Cardiac muscle cell (in vitro differentiated cells and primary cell): ENCODE measurements at regions not wholly inside any gene's neighbourhood (a gene's known extent, or its start where the extent isn't known, plus 50 kb on each side); places are given as distances from the start of the nearest gene placed in this dataset.

Source experiments
- DNase-seq, 2 donors: peaks; one replicate each; pipeline versions ENCODE4 v3.0.0 to v3.0.0-alpha.2; 2010 to 2017; ENCODE audit warnings: low read depth in 1 of 2, low spot score in 1 of 2
- H3K27ac ChIP-seq: fragments of 200-600 bp; sonication (generic); 2 replicates; pipeline ENCODE4 v1.5.1; 2016
- H3K27me3 ChIP-seq: fragments of 200-600 bp; sonication (generic); 2 replicates; pipeline ENCODE4 v1.6.0; 2016; ENCODE audit warnings: control low read depth
- H3K36me3 ChIP-seq: fragments of 200-600 bp; sonication (generic); 2 replicates; pipeline ENCODE4 v1.5.1; 2016; ENCODE audit warnings: control low read depth
- H3K4me1 ChIP-seq: fragments of 200-600 bp; sonication (generic); 2 replicates; pipeline ENCODE4 v1.8.1; 2017; ENCODE audit warnings: low read depth, mild to moderate bottlenecking, mixed run types
- H3K4me3 ChIP-seq: fragments of 200-600 bp; sonication (generic); 2 replicates; pipeline ENCODE4 v1.5.1; 2016; ENCODE audit warnings: mild to moderate bottlenecking
- H3K9me3 ChIP-seq: fragments of 200-600 bp; sonication (generic); 2 replicates; pipeline ENCODE4 v1.5.1; 2017; ENCODE audit warnings: low read depth, mild to moderate bottlenecking, control low read depth
- TF ChIP-seq, protein P1 (sequence below): IDR thresholded peaks from 2 replicates; pipeline ENCODE4 v1.5.1; 2012; ENCODE audit warnings: low read depth, mild to moderate bottlenecking, low read length

DNA sequence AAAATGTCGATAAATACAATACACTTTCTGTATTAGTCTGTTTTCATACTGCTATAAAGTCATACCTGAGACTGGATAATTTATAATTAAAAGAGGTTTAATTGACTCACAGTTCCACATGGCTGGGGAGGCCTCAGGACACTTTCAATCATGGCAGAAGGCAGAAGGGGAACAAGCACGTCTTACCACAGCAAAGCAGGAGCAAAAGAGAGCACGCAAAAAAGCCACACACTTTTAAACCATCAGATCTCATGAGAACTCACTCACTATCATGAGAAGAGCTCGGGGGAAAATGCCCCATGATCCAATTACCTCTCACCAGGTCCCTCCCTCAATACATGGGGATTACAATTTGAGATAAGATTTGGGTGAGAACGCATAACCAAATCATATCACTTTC, 256.7 kb downstream of the ANAPC1 start:
- Histone ChIP-seq H3K36me3 (no peaks in the 10 kb centered on the region), H3K4me3 (no peak overlapping the region), H3K27me3 (no peaks in the 10 kb centered on the region), H3K4me1 (no peaks in the 10 kb centered on the region), H3K27ac (no peak overlapping the region), H3K9me3 (no peaks in the 10 kb centered on the region)
- no peak for DNase-seq
- TF ChIP-seq, protein P1, sequence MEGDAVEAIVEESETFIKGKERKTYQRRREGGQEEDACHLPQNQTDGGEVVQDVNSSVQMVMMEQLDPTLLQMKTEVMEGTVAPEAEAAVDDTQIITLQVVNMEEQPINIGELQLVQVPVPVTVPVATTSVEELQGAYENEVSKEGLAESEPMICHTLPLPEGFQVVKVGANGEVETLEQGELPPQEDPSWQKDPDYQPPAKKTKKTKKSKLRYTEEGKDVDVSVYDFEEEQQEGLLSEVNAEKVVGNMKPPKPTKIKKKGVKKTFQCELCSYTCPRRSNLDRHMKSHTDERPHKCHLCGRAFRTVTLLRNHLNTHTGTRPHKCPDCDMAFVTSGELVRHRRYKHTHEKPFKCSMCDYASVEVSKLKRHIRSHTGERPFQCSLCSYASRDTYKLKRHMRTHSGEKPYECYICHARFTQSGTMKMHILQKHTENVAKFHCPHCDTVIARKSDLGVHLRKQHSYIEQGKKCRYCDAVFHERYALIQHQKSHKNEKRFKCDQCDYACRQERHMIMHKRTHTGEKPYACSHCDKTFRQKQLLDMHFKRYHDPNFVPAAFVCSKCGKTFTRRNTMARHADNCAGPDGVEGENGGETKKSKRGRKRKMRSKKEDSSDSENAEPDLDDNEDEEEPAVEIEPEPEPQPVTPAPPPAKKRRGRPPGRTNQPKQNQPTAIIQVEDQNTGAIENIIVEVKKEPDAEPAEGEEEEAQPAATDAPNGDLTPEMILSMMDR = no peak

DNA sequence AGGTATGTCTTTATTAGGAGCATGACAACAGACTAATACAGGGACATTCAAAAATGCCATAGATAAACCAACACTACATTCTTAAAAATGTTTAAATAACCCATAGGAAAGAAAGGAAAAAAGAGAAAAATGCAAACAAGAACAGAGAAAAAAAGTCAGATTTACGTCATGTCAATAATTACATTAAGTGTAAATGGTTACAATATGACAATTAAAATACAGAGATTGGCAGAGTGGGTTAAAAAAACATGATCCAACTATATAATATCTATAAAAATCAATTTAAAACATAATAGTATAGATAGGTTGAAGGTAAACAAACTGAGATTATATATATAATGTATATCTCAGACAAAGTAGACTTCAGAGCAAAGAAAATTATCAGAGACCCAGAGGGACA, 255.8 kb downstream of the ANAPC1 start:
- DNase-seq = no peak
- Histone ChIP-seq H3K36me3 (no peaks in the 10 kb centered on the region), H3K4me3 (no peak overlapping the region), H3K27me3 (no peaks in the 10 kb centered on the region), H3K27ac (no peak overlapping the region), H3K4me1 (no peaks in the 10 kb centered on the region), H3K9me3 (no peaks in the 10 kb centered on the region)
- TF ChIP-seq, protein P1 = no peak

- TF ChIP-seq, protein P1 = no peak
- Histone ChIP-seq H3K4me1 (no peaks in the 10 kb centered on the region), H3K9me3 (no peaks in the 10 kb centered on the region), H3K4me3 (no peak overlapping the region), H3K27ac (no peak overlapping the region), H3K27me3 (no peaks in the 10 kb centered on the region), H3K36me3 (no peaks in the 10 kb centered on the region)
- DNase-seq = no peak
Observed at GRCh38 chr2:111629983-111630382, 254.0 kb downstream of the ANAPC1 start.

- H3K27me3 ChIP-seq = no peaks in the 10 kb centered on the region
- no peaks in the 10 kb centered on the region for H3K4me1 ChIP-seq
- no peak overlapping the region for H3K4me3 ChIP-seq
- H3K9me3 ChIP-seq = no peaks in the 10 kb centered on the region
- TF ChIP-seq, protein P1 = no peak
- DNase-seq = no peak
- no peaks in the 10 kb centered on the region for H3K36me3 ChIP-seq
- H3K27ac ChIP-seq = no peak overlapping the region
Observed at GRCh38 chr2:111632661-111633060, 251.3 kb downstream of the ANAPC1 start.

DNA sequence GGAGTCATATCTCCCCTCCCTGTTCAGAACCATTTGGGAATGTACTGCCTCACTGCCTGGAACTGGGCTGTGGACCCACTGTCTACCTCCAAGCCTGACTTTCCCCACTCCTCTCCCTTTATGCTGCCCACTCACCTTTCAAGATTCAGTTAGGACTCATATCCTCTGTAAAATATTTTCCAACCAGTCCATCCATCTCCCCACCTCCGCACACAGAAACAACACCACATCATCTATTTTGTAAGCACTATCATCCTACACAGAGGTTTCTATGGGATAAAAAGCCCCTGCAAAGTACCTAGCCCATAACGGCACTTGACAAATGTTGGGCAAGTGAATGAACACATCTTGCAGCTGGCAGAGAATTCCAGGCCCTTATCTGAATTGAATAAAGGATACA, 250.8 kb downstream of the ANAPC1 start:
- no peak overlapping the region for H3K4me3 ChIP-seq
- H3K27me3 ChIP-seq = no peaks in the 10 kb centered on the region
- TF ChIP-seq, protein P1 = no peak
- no peaks in the 10 kb centered on the region for H3K4me1 ChIP-seq
- H3K9me3 ChIP-seq = no peaks in the 10 kb centered on the region
- H3K27ac ChIP-seq = no peak overlapping the region
- H3K36me3 ChIP-seq = no peaks in the 10 kb centered on the region
- no peak for DNase-seq

GRCh38 chr2:111633643-111634042, 250.3 kb downstream of the ANAPC1 start:
- no peak for DNase-seq
- Histone ChIP-seq H3K9me3 (no peaks in the 10 kb centered on the region), H3K4me3 (no peak overlapping the region), H3K27ac (no peak overlapping the region), H3K36me3 (no peaks in the 10 kb centered on the region), H3K4me1 (no peaks in the 10 kb centered on the region), H3K27me3 (no peaks in the 10 kb centered on the region)
- TF ChIP-seq, protein P1 = no peak
